ENCODE measurements at regions not wholly inside any gene's neighbourhood (a gene's known extent, or its start where the extent isn't known, plus 50 kb on each side); places are given as distances from the start of the nearest gene placed in this dataset.

DNA sequence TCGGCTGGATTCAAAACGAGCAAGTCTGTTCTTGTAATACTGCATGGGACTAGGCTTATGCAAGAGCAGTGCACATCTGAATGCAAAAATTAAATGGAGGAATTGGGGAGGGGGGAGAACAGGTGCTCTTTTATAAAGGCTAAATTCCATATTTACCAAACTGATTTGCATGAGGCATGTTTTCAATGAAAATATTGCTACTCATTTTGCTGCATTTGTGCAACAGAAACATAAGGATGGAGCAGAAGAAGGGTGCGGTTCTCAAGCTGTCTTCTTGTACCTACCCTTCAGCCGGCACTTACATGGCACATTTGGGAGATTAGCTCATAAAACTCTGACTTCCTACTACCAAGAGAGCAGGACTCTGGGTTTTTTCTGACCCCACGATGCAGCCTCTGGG lies 256.4 kb downstream of the CDCA7 start:
- DNase-seq (ENCODE audit: low read depth) (no peak), FAIRE-seq (no peak)
- Histone ChIP-seq H3K4me3 (ENCODE audit: low read depth, low read length) (no peak overlapping the region), H3K36me3 (ENCODE audit: control insufficient read depth, insufficient read depth, low read length) (no peaks in the 10 kb centered on the region), H3K27me3 (ENCODE audit: control insufficient read depth, insufficient read depth, low read length) (no peaks in the 10 kb centered on the region)
- TF ChIP-seq, protein P1, sequence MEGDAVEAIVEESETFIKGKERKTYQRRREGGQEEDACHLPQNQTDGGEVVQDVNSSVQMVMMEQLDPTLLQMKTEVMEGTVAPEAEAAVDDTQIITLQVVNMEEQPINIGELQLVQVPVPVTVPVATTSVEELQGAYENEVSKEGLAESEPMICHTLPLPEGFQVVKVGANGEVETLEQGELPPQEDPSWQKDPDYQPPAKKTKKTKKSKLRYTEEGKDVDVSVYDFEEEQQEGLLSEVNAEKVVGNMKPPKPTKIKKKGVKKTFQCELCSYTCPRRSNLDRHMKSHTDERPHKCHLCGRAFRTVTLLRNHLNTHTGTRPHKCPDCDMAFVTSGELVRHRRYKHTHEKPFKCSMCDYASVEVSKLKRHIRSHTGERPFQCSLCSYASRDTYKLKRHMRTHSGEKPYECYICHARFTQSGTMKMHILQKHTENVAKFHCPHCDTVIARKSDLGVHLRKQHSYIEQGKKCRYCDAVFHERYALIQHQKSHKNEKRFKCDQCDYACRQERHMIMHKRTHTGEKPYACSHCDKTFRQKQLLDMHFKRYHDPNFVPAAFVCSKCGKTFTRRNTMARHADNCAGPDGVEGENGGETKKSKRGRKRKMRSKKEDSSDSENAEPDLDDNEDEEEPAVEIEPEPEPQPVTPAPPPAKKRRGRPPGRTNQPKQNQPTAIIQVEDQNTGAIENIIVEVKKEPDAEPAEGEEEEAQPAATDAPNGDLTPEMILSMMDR (IDR thresholded peaks at IDR 0.05; ENCODE audit: insufficient read depth, low read length, severe bottlenecking), result no peak

- FAIRE-seq, result no peak
Observed at GRCh38 chr2:173612354-173612753, 257.7 kb downstream of the CDCA7 start.

DNA sequence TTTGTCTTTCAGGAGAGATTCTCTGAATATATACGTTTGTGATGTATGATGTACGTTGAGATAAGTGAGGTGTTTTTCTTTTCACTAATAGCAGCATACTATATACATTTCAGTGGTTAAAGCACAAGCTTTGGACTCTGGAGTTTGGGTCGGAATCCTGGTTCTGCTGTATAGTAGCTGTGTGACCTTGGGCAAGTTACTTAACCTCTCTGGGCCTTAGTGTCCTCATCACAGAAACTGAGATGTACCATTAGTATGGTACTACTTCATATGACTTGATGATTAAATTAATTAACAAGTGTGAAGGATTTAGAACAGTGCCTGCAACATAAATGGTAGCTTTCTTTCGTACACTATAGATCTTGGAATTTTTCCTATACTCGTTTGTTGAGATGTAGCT lies 258.7 kb downstream of the CDCA7 start:
- Histone ChIP-seq H3K36me3 (ENCODE audit: control insufficient read depth, insufficient read depth, low read length) (no peaks in the 10 kb centered on the region), H3K27me3 (ENCODE audit: control insufficient read depth, insufficient read depth, low read length) (no peaks in the 10 kb centered on the region), H3K4me3 (ENCODE audit: low read depth, low read length) (no peak overlapping the region)
- TF ChIP-seq, protein P1 (IDR thresholded peaks at IDR 0.05; ENCODE audit: insufficient read depth, low read length, severe bottlenecking), result no peak
- DNase-seq (ENCODE audit: low read depth), result no peak
- FAIRE-seq, result no peak

More at GRCh38 chr2:173612354-173612753, 257.7 kb downstream of the CDCA7 start:
- Histone ChIP-seq H3K27me3 (ENCODE audit: control insufficient read depth, insufficient read depth, low read length) (no peaks in the 10 kb centered on the region), H3K4me3 (ENCODE audit: low read depth, low read length) (no peak overlapping the region), H3K36me3 (ENCODE audit: control insufficient read depth, insufficient read depth, low read length) (no peaks in the 10 kb centered on the region)
- DNase-seq (ENCODE audit: low read depth), result no peak
- TF ChIP-seq, protein P1 (IDR thresholded peaks at IDR 0.05; ENCODE audit: insufficient read depth, low read length, severe bottlenecking), result no peak

DNA sequence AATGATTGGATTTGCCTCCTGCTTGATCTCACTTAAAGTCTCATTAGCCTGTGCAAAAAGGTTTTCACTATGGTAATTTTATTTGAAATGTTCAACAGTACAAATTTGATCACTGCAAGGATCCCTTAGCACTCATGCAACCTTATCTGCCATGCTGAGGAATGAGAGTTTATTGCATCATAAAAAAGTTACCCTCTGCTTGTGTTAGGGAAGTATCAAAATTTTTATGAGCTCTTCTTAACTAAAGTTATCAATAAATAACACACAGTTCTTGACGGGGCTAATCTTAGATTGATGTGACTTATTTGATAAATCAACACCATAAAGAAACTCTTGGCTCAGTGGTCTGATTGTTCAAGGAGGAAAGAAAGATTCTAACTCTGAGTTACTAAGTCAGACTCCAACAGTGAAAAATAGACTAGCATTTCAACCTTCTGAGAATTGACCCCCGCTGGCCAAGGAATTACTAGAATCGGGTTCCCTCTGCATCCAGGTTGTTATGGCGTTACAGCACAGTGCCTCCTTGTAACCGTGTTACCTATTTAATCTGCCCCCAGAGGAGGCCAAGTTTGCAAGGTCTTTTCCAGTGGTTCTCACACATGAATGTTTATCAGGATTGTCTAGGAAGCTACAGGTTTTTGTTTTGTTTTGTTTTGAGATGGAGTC lies 259.7 kb downstream of the CDCA7 start:
- TF ChIP-seq, protein P1 (IDR thresholded peaks at IDR 0.05; ENCODE audit: insufficient read depth, low read length, severe bottlenecking), result no peak
- Histone ChIP-seq H3K27me3 (ENCODE audit: control insufficient read depth, insufficient read depth, low read length) (no peaks in the 10 kb centered on the region), H3K36me3 (ENCODE audit: control insufficient read depth, insufficient read depth, low read length) (no peaks in the 10 kb centered on the region), H3K4me3 (ENCODE audit: low read depth, low read length) (no peak overlapping the region)
- FAIRE-seq, result no peak
- DNase-seq (ENCODE audit: low read depth), result no peak

- DNase-seq (ENCODE audit: low read depth), result no peak
- TF ChIP-seq, protein P1 (IDR thresholded peaks at IDR 0.05; ENCODE audit: insufficient read depth, low read length, severe bottlenecking), result no peak
- H3K36me3 ChIP-seq (ENCODE audit: control insufficient read depth, insufficient read depth, low read length), result no peaks in the 10 kb centered on the region
- H3K4me3 ChIP-seq (ENCODE audit: low read depth, low read length), result no peak overlapping the region
- FAIRE-seq, result peak; percentile 18
- no peaks in the 10 kb centered on the region for H3K27me3 ChIP-seq (ENCODE audit: control insufficient read depth, insufficient read depth, low read length)
Observed at GRCh38 chr2:173623438-173624319, 269.0 kb downstream of the CDCA7 start.

All from bronchial epithelial cell (primary cell).